Fibroblast of mammary gland (primary cell): ENCODE measurements at regions not wholly inside any gene's neighbourhood (a gene's known extent, or its start where the extent isn't known, plus 50 kb on each side); places are given as distances from the start of the nearest gene placed in this dataset.

Source experiments
- DNase-seq: peaks from one replicate; pipeline ENCODE4 v3.0.0-alpha.2; 2010; ENCODE audit warnings: low read depth
- H3K4me3 ChIP-seq: 2 replicates; pipeline ENCODE4 v1.5.1; 2011; ENCODE audit warnings: low read depth, mild to moderate bottlenecking, low read length, moderate library complexity; ENCODE audit not compliant: control insufficient read depth
- TF ChIP-seq, protein P1 (sequence below): conservative IDR thresholded peaks from 2 replicates; pipeline ENCODE4 v1.5.1; 2011; ENCODE audit warnings: low read depth, low read length, inconsistent platforms; ENCODE audit not compliant: control insufficient read depth, insufficient read depth

GRCh38 chr9:96116275-96117064 lies 185.5 kb downstream of the HSD17B3 start:
- H3K4me3 ChIP-seq = no peak overlapping the region
- no peak for DNase-seq
- TF ChIP-seq, protein P1, sequence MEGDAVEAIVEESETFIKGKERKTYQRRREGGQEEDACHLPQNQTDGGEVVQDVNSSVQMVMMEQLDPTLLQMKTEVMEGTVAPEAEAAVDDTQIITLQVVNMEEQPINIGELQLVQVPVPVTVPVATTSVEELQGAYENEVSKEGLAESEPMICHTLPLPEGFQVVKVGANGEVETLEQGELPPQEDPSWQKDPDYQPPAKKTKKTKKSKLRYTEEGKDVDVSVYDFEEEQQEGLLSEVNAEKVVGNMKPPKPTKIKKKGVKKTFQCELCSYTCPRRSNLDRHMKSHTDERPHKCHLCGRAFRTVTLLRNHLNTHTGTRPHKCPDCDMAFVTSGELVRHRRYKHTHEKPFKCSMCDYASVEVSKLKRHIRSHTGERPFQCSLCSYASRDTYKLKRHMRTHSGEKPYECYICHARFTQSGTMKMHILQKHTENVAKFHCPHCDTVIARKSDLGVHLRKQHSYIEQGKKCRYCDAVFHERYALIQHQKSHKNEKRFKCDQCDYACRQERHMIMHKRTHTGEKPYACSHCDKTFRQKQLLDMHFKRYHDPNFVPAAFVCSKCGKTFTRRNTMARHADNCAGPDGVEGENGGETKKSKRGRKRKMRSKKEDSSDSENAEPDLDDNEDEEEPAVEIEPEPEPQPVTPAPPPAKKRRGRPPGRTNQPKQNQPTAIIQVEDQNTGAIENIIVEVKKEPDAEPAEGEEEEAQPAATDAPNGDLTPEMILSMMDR = no peak

DNA sequence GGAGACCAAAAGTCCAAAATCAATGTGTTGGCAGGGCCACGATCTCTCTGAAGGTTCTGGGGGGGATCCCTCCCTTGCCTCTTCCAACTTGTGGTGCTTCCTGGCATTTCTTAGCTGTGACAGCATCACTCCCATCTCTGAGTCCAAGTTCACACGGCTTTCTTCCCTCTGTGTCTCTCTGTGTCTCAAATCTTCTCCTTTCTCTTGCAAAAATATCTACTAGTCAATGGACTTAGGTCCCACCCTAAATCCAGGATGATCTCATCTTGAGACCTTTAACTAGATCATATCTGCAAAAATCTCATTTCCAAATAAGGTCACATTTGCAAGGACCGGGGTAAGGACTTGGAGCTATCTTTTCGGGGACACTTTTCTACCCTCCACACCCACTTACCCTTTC lies 186.1 kb downstream of the HSD17B3 start:
- no peak for DNase-seq
- H3K4me3 ChIP-seq = no peak overlapping the region
- TF ChIP-seq, protein P1 = no peak

- TF ChIP-seq, protein P1 = no peak
- no peak for DNase-seq
- H3K4me3 ChIP-seq = no peak overlapping the region
Measured at GRCh38 chr9:96113032-96113431, 188.9 kb downstream of the HSD17B3 start.

DNA sequence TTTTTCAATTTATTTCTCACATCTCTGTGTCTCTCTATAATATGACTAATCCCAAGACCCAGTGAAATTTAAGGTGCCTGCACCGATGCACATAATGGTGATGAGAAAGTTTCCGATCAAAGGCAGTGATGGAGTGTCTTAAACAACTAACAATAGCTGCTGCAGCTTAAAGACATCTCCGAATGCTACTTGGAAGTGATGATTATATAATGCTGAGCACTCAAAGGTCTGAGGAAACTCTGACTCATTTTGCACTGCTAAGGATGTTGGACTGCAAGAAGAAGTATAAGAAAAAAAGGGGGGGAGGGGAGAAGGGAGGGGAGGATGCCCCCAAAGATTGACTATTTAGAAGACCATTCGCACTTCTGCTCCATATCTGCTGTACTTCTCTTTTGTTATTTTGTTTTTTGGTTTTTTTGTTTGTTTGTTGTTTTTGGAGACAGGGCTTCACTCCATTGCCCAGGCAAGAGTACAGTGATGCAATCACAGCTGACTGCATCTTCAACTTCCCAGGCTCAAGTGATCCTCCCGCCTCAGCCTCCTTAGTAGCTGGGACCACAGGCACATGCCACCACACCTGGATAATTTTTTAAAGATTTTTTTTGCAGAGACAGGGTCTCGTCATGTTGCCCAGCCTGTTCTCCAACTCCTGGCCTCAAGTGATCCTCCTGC lies 192.2 kb downstream of the HSD17B3 start:
- TF ChIP-seq, protein P1 = no peak
- DNase-seq = peak; percentile 59
- no peak overlapping the region for H3K4me3 ChIP-seq

- TF ChIP-seq, protein P1 = no peak
- H3K4me3 ChIP-seq = no peak overlapping the region
- DNase-seq = no peak
Measured at GRCh38 chr9:96108691-96109380, 193.1 kb downstream of the HSD17B3 start.

DNA sequence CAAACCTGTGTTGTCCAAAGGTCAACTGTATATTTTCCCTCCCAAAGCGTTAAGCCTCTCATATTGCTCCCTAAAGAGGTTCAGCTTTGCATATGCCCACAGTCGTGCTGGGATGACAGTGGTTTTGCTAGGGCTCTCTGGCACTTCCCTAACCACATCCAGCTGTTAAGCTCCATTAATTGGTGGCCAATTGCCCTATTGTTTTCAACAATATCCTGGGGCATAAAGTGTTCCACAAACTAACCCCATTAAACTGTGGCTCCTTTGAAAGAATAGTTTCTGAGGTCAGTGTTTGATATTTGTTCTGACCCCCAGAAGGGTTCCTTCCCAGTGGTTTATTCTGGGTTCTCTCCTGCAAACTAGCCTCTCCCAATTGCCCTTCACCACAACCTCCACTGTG lies 194.5 kb downstream of the HSD17B3 start:
- no peak overlapping the region for H3K4me3 ChIP-seq
- TF ChIP-seq, protein P1 = no peak
- no peak for DNase-seq
